ENCODE measurements at regions not wholly inside any gene's neighbourhood (a gene's known extent, or its start where the extent isn't known, plus 50 kb on each side); places are given as distances from the start of the nearest gene placed in this dataset.

DNA sequence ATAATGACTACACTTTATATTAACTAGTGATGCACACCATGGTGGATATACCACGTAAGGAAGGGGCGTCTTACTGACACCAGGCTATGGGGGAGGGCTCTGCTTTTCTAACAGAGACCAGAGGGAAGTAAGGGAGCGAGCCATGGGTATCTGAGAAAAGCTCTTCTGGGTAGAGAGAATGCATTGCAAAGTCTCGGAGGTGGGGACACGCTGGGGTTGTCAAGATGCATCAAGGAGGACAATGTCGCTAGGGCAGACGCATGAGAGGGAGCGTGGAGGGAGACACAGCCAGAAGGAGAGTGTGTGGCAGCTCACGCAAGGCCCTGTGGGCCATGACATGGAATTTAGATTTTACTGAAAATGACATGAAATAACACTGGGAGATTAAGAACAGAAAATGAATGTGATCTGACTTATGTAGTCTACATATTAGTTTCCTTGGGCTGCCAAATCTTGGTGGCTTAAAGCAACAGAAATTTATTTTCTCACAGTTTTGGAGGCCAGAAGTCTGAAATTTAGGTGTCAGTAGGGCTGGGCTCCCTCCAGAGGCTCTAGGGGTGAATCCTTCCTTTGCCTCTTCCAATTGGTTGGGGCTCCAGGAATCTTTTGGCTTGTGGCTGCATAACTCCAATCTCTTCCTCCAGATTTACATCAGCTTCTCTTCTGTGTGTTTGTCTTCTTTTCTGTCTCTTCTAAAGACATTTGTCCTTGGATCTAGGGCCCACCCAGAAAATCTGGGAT is 352.2 kb downstream of the CYRIA start:
- no peak for TF ChIP-seq POLR2A (IDR thresholded peaks at IDR 0.05)
- TF ChIP-seq CTCF (IDR thresholded peaks at IDR 0.05): no peak
